ENCODE measurements at regions not wholly inside any gene's neighbourhood (a gene's known extent, or its start where the extent isn't known, plus 50 kb on each side); places are given as distances from the start of the nearest gene placed in this dataset.
A peak's percentile ranks its signal among the peaks of the same experiment; 100 is the strongest.

DNA sequence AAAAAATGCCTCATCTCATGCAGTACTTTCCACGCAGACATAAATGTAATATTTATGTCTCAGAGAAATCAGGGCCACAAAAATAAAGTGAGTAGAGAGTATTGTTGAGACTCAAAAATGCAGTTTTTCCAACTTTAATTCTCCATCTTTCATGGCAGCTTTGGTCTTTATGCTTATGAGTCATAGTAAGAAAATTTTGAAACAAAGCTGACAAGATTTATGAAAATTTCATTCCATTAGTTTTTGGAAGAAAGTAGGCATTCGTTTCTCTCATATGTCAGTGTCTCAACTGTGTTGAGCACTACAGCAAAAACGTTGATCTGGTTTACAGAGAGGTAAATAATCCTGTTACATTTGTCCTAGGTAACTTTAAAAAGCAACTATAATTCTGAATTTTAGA is 656.8 kb downstream of the IQCM start:
- Histone ChIP-seq H3K4me3 (no peak overlapping the region), H3K9me3 (ENCODE audit: low read depth) (no peaks in the 10 kb centered on the region), H3K27me3 (no peaks in the 10 kb centered on the region), H3K27ac (no peak overlapping the region), H3K36me3 (no peaks in the 10 kb centered on the region), H3K4me1 (ENCODE audit: low read depth) (no peaks in the 10 kb centered on the region)
- no peak for DNase-seq (ENCODE audit: low read depth in 1 of 2, low spot score in 1 of 2)
- TF ChIP-seq, protein P1, sequence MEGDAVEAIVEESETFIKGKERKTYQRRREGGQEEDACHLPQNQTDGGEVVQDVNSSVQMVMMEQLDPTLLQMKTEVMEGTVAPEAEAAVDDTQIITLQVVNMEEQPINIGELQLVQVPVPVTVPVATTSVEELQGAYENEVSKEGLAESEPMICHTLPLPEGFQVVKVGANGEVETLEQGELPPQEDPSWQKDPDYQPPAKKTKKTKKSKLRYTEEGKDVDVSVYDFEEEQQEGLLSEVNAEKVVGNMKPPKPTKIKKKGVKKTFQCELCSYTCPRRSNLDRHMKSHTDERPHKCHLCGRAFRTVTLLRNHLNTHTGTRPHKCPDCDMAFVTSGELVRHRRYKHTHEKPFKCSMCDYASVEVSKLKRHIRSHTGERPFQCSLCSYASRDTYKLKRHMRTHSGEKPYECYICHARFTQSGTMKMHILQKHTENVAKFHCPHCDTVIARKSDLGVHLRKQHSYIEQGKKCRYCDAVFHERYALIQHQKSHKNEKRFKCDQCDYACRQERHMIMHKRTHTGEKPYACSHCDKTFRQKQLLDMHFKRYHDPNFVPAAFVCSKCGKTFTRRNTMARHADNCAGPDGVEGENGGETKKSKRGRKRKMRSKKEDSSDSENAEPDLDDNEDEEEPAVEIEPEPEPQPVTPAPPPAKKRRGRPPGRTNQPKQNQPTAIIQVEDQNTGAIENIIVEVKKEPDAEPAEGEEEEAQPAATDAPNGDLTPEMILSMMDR (IDR thresholded peaks at IDR 0.05; ENCODE audit: low read depth, low read length), result no peak

DNA sequence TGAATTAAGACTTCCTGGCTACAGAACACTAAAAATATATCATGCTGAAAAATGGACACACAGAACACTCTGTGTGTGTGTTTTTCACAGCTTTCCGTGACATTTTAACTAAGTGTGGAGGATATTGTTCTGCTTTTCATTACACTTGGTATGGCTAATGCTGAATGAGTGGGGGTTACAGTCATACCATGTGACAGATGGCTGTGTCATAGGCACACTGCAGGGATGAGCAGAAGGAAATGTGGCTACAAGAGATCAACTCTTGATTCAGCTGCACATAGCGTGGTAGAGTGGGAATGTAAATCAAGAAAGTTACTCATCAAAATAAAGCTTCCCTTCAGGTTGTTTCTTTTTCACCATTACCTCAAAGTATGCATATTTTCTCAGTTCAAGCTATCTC is 669.8 kb downstream of the IQCM start:
- H3K27me3 ChIP-seq, result no peaks in the 10 kb centered on the region
- DNase-seq (ENCODE audit: low read depth in 1 of 2, low spot score in 1 of 2), result no peak
- TF ChIP-seq, protein P1 (IDR thresholded peaks at IDR 0.05; ENCODE audit: low read depth, low read length), result no peak
- H3K9me3 ChIP-seq (ENCODE audit: low read depth), result no peaks in the 10 kb centered on the region
- no peaks in the 10 kb centered on the region for H3K4me1 ChIP-seq (ENCODE audit: low read depth)
- no peak overlapping the region for H3K27ac ChIP-seq
- H3K36me3 ChIP-seq, result no peaks in the 10 kb centered on the region
- H3K4me3 ChIP-seq, result no peak overlapping the region

DNA sequence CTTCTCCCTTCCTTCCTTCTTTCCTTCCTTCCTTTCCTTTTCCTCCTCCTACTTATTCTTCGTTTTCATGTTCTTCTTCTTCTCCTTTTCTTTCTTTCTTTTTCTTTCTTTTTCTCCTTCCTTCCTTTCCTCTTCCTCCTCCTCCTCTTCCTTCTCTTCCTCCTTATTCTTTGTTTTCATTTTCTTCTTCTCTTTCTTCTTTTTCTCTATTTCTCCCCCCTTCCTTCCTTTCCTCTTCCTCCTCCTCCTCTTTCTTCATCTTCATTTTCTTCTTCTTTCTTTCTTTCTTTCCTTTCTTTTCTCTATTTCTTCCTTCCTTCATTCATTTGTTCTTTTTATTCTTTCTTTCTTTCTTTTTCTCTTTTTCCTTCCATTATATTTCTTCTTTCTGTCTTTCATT is 671.6 kb downstream of the IQCM start:
- TF ChIP-seq, protein P1 (IDR thresholded peaks at IDR 0.05; ENCODE audit: low read depth, low read length), result no peak
- Histone ChIP-seq H3K27ac (no peak overlapping the region), H3K27me3 (no peaks in the 10 kb centered on the region), H3K4me1 (ENCODE audit: low read depth) (no peaks in the 10 kb centered on the region), H3K4me3 (no peak overlapping the region), H3K36me3 (no peaks in the 10 kb centered on the region), H3K9me3 (ENCODE audit: low read depth) (no peaks in the 10 kb centered on the region)
- DNase-seq (ENCODE audit: low read depth in 1 of 2, low spot score in 1 of 2), result no peak

GRCh38 chr4:149141391-149141790 is 674.3 kb downstream of the IQCM start:
- no peaks in the 10 kb centered on the region for H3K36me3 ChIP-seq
- no peak overlapping the region for H3K4me3 ChIP-seq
- TF ChIP-seq, protein P1 (IDR thresholded peaks at IDR 0.05; ENCODE audit: low read depth, low read length), result no peak
- DNase-seq (ENCODE audit: low read depth in 1 of 2, low spot score in 1 of 2), result no peak
- H3K4me1 ChIP-seq (ENCODE audit: low read depth), result no peaks in the 10 kb centered on the region
- no peaks in the 10 kb centered on the region for H3K27me3 ChIP-seq
- no peaks in the 10 kb centered on the region for H3K9me3 ChIP-seq (ENCODE audit: low read depth)
- no peak overlapping the region for H3K27ac ChIP-seq

GRCh38 chr4:149140841-149141240 is 674.8 kb downstream of the IQCM start:
- no peaks in the 10 kb centered on the region for H3K27me3 ChIP-seq
- DNase-seq (ENCODE audit: low read depth in 1 of 2, low spot score in 1 of 2), result peak in 1 of 2 donors; percentile 2
- H3K27ac ChIP-seq, result no peak overlapping the region
- no peaks in the 10 kb centered on the region for H3K36me3 ChIP-seq
- TF ChIP-seq, protein P1 (IDR thresholded peaks at IDR 0.05; ENCODE audit: low read depth, low read length), result no peak
- H3K4me1 ChIP-seq (ENCODE audit: low read depth), result no peaks in the 10 kb centered on the region
- H3K4me3 ChIP-seq, result no peak overlapping the region
- H3K9me3 ChIP-seq (ENCODE audit: low read depth), result no peaks in the 10 kb centered on the region
